ENCODE measurements at regions not wholly inside any gene's neighbourhood (a gene's known extent, or its start where the extent isn't known, plus 50 kb on each side); places are given as distances from the start of the nearest gene placed in this dataset.

- TF ChIP-seq CTCF (IDR thresholded peaks at IDR 0.05) (no peak), POLR2A (IDR thresholded peaks at IDR 0.05) (no peak)
These were observed 146.4 kb downstream of the GADD45G start for GRCh38 chr9:89751079-89751825.
